A549 (cell line): ENCODE measurements at regions not wholly inside any gene's neighbourhood (a gene's known extent, or its start where the extent isn't known, plus 50 kb on each side); places are given as distances from the start of the nearest gene placed in this dataset.
A peak's percentile ranks its signal among the peaks of the same experiment; 100 is the strongest.

Experiments
- ATAC-seq, 2 experiments: fragments of 200-7000 bp in 1 of 2; fragments of >200 bp in 1 of 2; cut with Nextera tagmentation in 1 of 2; cut with Tn5 transposase in 1 of 2; 3 replicates each; pipeline versions ENCODE4 v1.8.0 to v1.9.1; 2018 to 2020; ENCODE audit warnings: mild to moderate bottlenecking in 1 of 2, moderate library complexity in 1 of 2
- CTCF ChIA-PET: fragments of 300-600 bp; sonication (Branson Sonifier 250); formaldehyde crosslinking; extraction: SDS; loops from one replicate; lab custom pipeline; 2021; ENCODE audit warnings: antibody characterized with exemption, inconsistent platforms; lab: Yijun Ruan, JAX
- POLR2A ChIA-PET: fragments of 350-600 bp; formaldehyde crosslinking; extraction: SDS; loops from one replicate; lab custom pipeline; 2021; ENCODE audit warnings: antibody characterized with exemption, inconsistent platforms; lab: Yijun Ruan, JAX
- DNase-seq, 2 experiments: peaks; one replicate each; pipeline versions ENCODE4 v3.0.0 to v3.0.0-alpha.2; 2011 to 2016; ENCODE audit warnings: low read depth in 1 of 2, low spot score in 1 of 2
- FAIRE-seq: peaks from 2 replicates; lab custom pipeline; 2011; peaks lifted over from hg19 to GRCh38; lab: Jason Lieb, UNC
- H3K27ac ChIP-seq, 2 experiments: fragments of >200 bp; sonication (Bioruptor Twin); formaldehyde crosslinking; 3 replicates each; pipeline ENCODE4 v1.5.1; 2016 to 2017
- H3K4me1 ChIP-seq: fragments of >200 bp; sonication (Bioruptor Twin); formaldehyde crosslinking; 3 replicates; pipeline ENCODE4 v1.6.1; 2016
- H3K4me2 ChIP-seq: fragments of >200 bp; sonication (Bioruptor Twin); formaldehyde crosslinking; 3 replicates; pipeline ENCODE4 v1.6.1; 2016
- H3K4me3 ChIP-seq: fragments of >200 bp; sonication (Bioruptor Twin); formaldehyde crosslinking; 3 replicates; pipeline ENCODE4 v1.5.1; 2016
- H3K9me3 ChIP-seq: fragments of >200 bp; sonication (Bioruptor Twin); formaldehyde crosslinking; 3 replicates; pipeline ENCODE4 v1.6.1; 2016
- CBX2 ChIP-seq: fragments of 200-600 bp; sonication (generic); IDR thresholded peaks from 2 replicates; pipeline ENCODE4 v1.6.1; 2016; ENCODE audit warnings: low read depth, mild to moderate bottlenecking, borderline replicate concordance
- CHD4 ChIP-seq: fragments of 200-600 bp; sonication (generic); IDR thresholded peaks from 2 replicates; pipeline ENCODE4 v1.6.1; 2016; ENCODE audit warnings: antibody characterized with exemption, mild to moderate bottlenecking, borderline replicate concordance
- EHF ChIP-seq: fragments of 250-450 bp; sonication (Bioruptor Pico); IDR thresholded peaks from 2 replicates; pipeline ENCODE4 v1.5.0; 2020; ENCODE audit warnings: mild to moderate bottlenecking
- FOSL2 ChIP-seq, 2 experiments: fragments of 450-650 bp in 1 of 2; fragments of >200 bp in 1 of 2; sonication (Bioruptor Twin) in 1 of 2; formaldehyde crosslinking; IDR thresholded peaks; 2 replicates each; pipeline versions ENCODE4 v1.5.0 to v1.6.1; 2016 to 2020; ENCODE audit warnings: mild to moderate bottlenecking in 1 of 2, moderate library complexity in 1 of 2
- HDAC2 ChIP-seq: fragments of 200-600 bp; sonication (generic); IDR thresholded peaks from 2 replicates; pipeline ENCODE4 v1.6.1; 2016
- HMGXB4 ChIP-seq: fragments of 250-450 bp; sonication (Bioruptor Pico); IDR thresholded peaks from 2 replicates; pipeline ENCODE4 v1.5.0; 2021; ENCODE audit warnings: mild to moderate bottlenecking, moderate library complexity, borderline replicate concordance
- HOXB13 ChIP-seq: fragments of 250-450 bp; sonication (Bioruptor Pico); IDR thresholded peaks from 2 replicates; pipeline ENCODE4 v1.5.0; 2020; ENCODE audit warnings: low read depth, mild to moderate bottlenecking, moderate library complexity
- JUN ChIP-seq, 2 experiments: fragments of >200 bp; sonication (Bioruptor Twin); formaldehyde crosslinking; IDR thresholded peaks; 2 replicates in 1 of 2; 3 replicates in 1 of 2; pipeline ENCODE4 v1.6.1; 2016 to 2017
- JUNB ChIP-seq: fragments of >200 bp; sonication (Bioruptor Twin); formaldehyde crosslinking; IDR thresholded peaks from 2 replicates; pipeline ENCODE4 v1.6.1; 2016
- MAX ChIP-seq: IDR thresholded peaks from 2 replicates; pipeline ENCODE4 v1.6.1; 2012
- MYC ChIP-seq: IDR thresholded peaks from 2 replicates; pipeline ENCODE4 v1.6.1; 2012; ENCODE audit warnings: mild to moderate bottlenecking, inconsistent platforms, low read length, improper control_type of control experiment, borderline replicate concordance
- NFE2L2 ChIP-seq: fragments of 150-350 bp; conservative IDR thresholded peaks from 2 replicates; pipeline ENCODE4 v1.6.1; 2014; ENCODE audit warnings: low read length
- PHF8 ChIP-seq: fragments of 200-600 bp; sonication (generic); IDR thresholded peaks from 2 replicates; pipeline ENCODE4 v1.6.1; 2016; ENCODE audit warnings: low read depth, mild to moderate bottlenecking, antibody characterized with exemption, moderate library complexity, borderline replicate concordance
- POLR2AphosphoS2 ChIP-seq: conservative IDR thresholded peaks from 2 replicates; pipeline ENCODE4 v1.6.1; 2012; ENCODE audit warnings: low read length, improper control_type of control experiment, inconsistent platforms
- RAD21 ChIP-seq, 2 experiments: fragments of >200 bp in 1 of 2; sonication (Bioruptor Twin) in 1 of 2; formaldehyde crosslinking in 1 of 2; IDR thresholded peaks in 1 of 2; conservative IDR thresholded peaks in 1 of 2; 2 replicates in 1 of 2; 3 replicates in 1 of 2; pipeline ENCODE4 v1.6.1; 2012 to 2018; ENCODE audit warnings: inconsistent platforms in 1 of 2
- RARB ChIP-seq: fragments of 250-450 bp; sonication (Bioruptor Pico); IDR thresholded peaks from 2 replicates; pipeline ENCODE4 v1.8.0; 2021; ENCODE audit warnings: mild to moderate bottlenecking, moderate library complexity
- RCOR1 ChIP-seq: fragments of 150-350 bp; IDR thresholded peaks from 2 replicates; pipeline ENCODE4 v1.6.1; 2014; ENCODE audit warnings: antibody characterized with exemption, low read length, low read depth
- RFX5 ChIP-seq: fragments of 450-650 bp; IDR thresholded peaks from 2 replicates; pipeline ENCODE4 v1.7.1; 2014; ENCODE audit warnings: antibody characterized with exemption, mild to moderate bottlenecking, moderate library complexity
- SMC3 ChIP-seq: fragments of >200 bp; sonication (Bioruptor Twin); formaldehyde crosslinking; IDR thresholded peaks from 3 replicates; pipeline ENCODE4 v1.6.1; 2018; ENCODE audit warnings: inconsistent platforms
- SREBF2 ChIP-seq: fragments of 450-650 bp; IDR thresholded peaks from 2 replicates; pipeline ENCODE4 v1.6.1; 2014; ENCODE audit warnings: mild to moderate bottlenecking, moderate library complexity
- ZC3H11A ChIP-seq: fragments of 450-650 bp; IDR thresholded peaks from 2 replicates; pipeline ENCODE4 v1.6.1; 2014; ENCODE audit warnings: antibody characterized with exemption, mild to moderate bottlenecking
- WGBS: methylation state at CpG from one replicate; pipeline ENCODE4 v1.1.6; 2017; ENCODE audit errors: missing lambda C conversion rate; 5-methylcytosine and 5-hydroxymethylcytosine counted together
- TF ChIP-seq, protein P1 (sequence below): fragments of 200-600 bp; sonication (generic); IDR thresholded peaks from 2 replicates; pipeline ENCODE4 v1.6.1; 2016; ENCODE audit warnings: antibody characterized with exemption, mild to moderate bottlenecking, moderate library complexity
- TF ChIP-seq, protein P2 (sequence below): IDR thresholded peaks from 2 replicates; pipeline ENCODE4 v1.6.1; 2012; ENCODE audit warnings: low read depth, borderline replicate concordance

DNA sequence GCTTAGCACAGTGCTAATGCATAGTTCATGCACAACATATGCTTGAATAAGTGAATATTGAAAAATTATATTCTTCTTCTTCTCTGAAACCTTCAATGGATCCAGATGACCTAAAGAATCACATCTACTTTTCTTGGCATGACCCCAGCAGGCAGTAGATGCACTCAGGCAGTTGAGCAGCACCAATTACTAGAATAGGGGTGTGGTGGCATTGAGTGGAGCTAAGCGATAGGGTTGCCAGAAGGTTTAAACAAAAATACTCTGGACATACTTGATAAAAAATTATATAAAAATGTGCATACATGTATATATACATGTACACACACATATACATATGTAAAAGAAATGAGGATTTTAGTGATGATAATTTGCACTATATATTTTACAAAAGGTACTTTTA lies 81.8 kb downstream of the NFKBIZ start (continued):
- TF ChIP-seq, protein P1, sequence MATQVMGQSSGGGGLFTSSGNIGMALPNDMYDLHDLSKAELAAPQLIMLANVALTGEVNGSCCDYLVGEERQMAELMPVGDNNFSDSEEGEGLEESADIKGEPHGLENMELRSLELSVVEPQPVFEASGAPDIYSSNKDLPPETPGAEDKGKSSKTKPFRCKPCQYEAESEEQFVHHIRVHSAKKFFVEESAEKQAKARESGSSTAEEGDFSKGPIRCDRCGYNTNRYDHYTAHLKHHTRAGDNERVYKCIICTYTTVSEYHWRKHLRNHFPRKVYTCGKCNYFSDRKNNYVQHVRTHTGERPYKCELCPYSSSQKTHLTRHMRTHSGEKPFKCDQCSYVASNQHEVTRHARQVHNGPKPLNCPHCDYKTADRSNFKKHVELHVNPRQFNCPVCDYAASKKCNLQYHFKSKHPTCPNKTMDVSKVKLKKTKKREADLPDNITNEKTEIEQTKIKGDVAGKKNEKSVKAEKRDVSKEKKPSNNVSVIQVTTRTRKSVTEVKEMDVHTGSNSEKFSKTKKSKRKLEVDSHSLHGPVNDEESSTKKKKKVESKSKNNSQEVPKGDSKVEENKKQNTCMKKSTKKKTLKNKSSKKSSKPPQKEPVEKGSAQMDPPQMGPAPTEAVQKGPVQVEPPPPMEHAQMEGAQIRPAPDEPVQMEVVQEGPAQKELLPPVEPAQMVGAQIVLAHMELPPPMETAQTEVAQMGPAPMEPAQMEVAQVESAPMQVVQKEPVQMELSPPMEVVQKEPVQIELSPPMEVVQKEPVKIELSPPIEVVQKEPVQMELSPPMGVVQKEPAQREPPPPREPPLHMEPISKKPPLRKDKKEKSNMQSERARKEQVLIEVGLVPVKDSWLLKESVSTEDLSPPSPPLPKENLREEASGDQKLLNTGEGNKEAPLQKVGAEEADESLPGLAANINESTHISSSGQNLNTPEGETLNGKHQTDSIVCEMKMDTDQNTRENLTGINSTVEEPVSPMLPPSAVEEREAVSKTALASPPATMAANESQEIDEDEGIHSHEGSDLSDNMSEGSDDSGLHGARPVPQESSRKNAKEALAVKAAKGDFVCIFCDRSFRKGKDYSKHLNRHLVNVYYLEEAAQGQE: no peak
- TF ChIP-seq HDAC2: no peak
- TF ChIP-seq RAD21 (conservative IDR thresholded peaks at IDR 0.05 in 1 of 2, IDR thresholded peaks at IDR 0.05 in 1 of 2): no peak
- TF ChIP-seq, protein P2, sequence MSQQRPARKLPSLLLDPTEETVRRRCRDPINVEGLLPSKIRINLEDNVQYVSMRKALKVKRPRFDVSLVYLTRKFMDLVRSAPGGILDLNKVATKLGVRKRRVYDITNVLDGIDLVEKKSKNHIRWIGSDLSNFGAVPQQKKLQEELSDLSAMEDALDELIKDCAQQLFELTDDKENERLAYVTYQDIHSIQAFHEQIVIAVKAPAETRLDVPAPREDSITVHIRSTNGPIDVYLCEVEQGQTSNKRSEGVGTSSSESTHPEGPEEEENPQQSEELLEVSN: no peak
- TF ChIP-seq SMC3: no peak
- TF ChIP-seq JUN (IDR thresholded peaks at IDR 0.05): no peak
- TF ChIP-seq CBX2: no peak

DNA sequence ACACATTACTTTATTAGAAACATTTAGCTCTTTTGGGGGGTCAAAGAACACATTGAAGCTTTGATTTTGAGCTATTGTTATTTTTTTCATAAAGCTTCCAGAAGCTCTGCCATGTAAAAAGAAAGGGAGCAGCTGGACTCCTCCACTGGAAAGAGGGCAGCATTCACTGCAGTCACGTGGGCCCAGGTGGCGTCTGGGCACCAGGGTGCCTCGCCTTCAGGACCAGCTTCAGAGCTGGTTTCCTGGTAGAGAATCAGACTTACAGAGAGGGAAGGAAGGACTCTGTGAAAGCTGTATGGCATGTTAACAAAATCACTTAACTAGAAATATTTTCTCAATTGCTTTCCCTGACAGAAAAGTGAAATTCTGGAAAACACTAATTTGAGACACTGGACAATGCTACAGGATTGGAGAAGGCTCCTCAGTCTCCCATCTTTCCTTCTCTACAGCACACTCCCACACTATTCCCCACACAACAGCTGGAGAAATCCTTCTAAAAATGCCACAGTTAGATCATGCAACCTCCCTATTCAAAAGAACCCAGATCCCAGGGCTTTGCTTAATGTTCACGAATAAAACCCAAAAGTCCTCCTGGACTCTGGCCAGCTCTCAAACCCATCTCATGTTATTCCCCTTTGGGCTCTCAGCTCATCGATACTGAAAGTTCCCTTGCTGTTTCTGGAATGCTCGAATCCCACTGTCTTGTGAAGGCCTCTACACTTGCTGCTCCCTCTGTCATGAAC lies 83.2 kb downstream of the NFKBIZ start:
- Histone ChIP-seq H3K9me3 (no peaks in the 10 kb centered on the region), H3K4me1 (peaks cover 20% of the 10 kb centered on the region; the same call in 2 of the 3 replicates), H3K4me2 (no peak overlapping the region), H3K4me3 (no peak overlapping the region), H3K27ac (peak overlapping the region; percentile 4 to 53; a peak in 2 of 6 replicates)
- FAIRE-seq (no peak), ATAC-seq (no peak), DNase-seq (no peak)
- 75% methylated on average over 6 of the region's 6 CpGs for WGBS
- ChIA-PET CTCF (interaction anchor here (0.6 to 1.0 kb wide), 2 partner anchors 17 to 22 kb away, joined by 3 read pairs; no protein-coding TSS in a partner anchor), POLR2A (no interaction called here)
- no peak for TF ChIP-seq RFX5

DNA sequence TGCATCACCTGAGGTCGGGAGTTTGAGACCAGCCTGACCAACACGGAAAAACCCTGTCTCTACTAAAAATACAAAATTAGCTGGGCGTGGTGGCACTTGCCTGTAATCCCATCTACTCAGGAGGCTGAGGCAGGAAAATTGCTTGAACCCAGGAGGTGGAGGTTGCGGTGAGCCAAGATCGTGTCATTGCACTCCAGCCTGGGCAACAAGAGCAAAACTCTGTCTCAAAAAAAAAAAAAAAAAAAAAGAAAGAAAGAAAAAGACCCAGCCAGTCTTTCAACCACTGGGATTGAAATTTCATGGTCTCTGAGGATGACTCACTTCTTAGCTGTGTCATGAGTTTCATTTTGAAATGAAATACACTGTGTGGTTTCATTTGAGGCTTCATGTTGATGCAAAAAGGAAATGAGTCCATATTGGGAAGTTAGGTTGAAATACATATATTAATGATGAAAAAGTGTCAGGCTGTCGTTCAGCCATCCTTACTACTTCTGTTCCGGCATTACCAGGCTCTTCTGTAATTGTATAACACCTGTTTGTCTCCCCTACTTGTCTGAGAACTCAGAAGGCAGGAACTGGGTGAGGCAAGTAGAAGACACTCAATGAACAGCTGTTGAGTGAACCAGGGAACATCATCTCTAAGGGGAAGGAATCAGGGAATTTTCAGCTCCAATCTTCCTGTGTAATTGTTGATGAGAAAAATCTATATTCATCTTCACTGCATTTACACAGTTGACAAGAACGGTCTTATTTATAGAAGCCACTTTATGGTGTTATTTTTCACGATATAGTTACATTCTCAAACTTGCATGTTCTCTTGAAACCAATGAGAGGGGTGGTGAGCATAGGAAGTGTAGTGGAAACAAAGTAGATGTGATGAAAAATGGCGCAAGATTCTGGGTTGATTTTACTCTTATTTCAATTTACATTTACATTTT lies 87.4 kb downstream of the NFKBIZ start:
- peak overlapping the region; percentile 15 to 61; a peak in 3 of 6 replicates for H3K27ac ChIP-seq
- peak overlapping the region; percentile 1; the same call in 1 of the 3 replicates for H3K4me2 ChIP-seq
- peaks cover 20% of the 10 kb centered on the region; the same call in 1 of the 3 replicates for H3K4me1 ChIP-seq
- no peak for TF ChIP-seq POLR2AphosphoS2
- no peak for TF ChIP-seq PHF8
- no peak for TF ChIP-seq RCOR1
- TF ChIP-seq MAX: no peak
- no peak for TF ChIP-seq HMGXB4
- no peak for TF ChIP-seq HOXB13 (CRISPR knock-in tag)
- TF ChIP-seq ZC3H11A: no peak
- TF ChIP-seq EHF (CRISPR knock-in tag): no peak
- no peak for TF ChIP-seq MYC
- no peak for TF ChIP-seq CHD4
- peak; percentile 40; the same call in 1 of the 2 replicates for TF ChIP-seq FOSL2 (IDR thresholded peaks at IDR 0.05)
- peak; percentile 63 for TF ChIP-seq FOSL2 (CRISPR knock-in tag; IDR thresholded peaks at IDR 0.05)
- peak; percentile 34; the same call in 1 of the 2 replicates for TF ChIP-seq JUNB
- no peak for TF ChIP-seq NFE2L2
- no peak for TF ChIP-seq SREBF2
- TF ChIP-seq RARB (CRISPR knock-in tag): no peak
- TF ChIP-seq, all 56 proteins: peak for 2
- Histone ChIP-seq H3K4me3 (no peak overlapping the region), H3K9me3 (no peaks in the 10 kb centered on the region)
- ChIA-PET CTCF (interaction anchor here (1.3 to 1.7 kb wide), 3 partner anchors 8 to 293 kb away, joined by 3 to 6 read pairs (median 3); no protein-coding TSS in a partner anchor), POLR2A (interaction anchor here (1.9 kb wide), 1 partner anchor 87 kb away, joined by 9 read pairs; the partner anchor contains the start of gene NFKBIZ)
- ATAC-seq (peak; percentile 48 to 78; a peak in 3 of 6 replicates), DNase-seq (peak in 1 of 2 experiments; percentile 27), FAIRE-seq (no peak)
- WGBS: 76% methylated on average over 10 of the region's 10 CpGs
